ENCODE measurements at regions not wholly inside any gene's neighbourhood (a gene's known extent, or its start where the extent isn't known, plus 50 kb on each side); places are given as distances from the start of the nearest gene placed in this dataset.

- DNase-seq (ENCODE audit: low read depth), result no peak
Measured at GRCh38 chr6:43903739-43904290, 133.8 kb downstream of the VEGFA start.

GRCh38 chr6:43901733-43902230 lies 131.8 kb downstream of the VEGFA start:
- DNase-seq (ENCODE audit: low read depth), result no peak

- peak; percentile 21 for DNase-seq (ENCODE audit: low read depth)
Measured at GRCh38 chr6:43900916-43901732, 131.1 kb downstream of the VEGFA start.

GRCh38 chr6:43900560-43900915 lies 130.5 kb downstream of the VEGFA start:
- no peak for DNase-seq (ENCODE audit: low read depth)

GRCh38 chr6:43899830-43900229 lies 129.8 kb downstream of the VEGFA start:
- no peak for DNase-seq (ENCODE audit: low read depth)

- DNase-seq (ENCODE audit: low read depth), result no peak
Measured at GRCh38 chr6:43898358-43899131, 128.5 kb downstream of the VEGFA start.

- no peak for DNase-seq (ENCODE audit: low read depth)
Measured at GRCh38 chr6:43897571-43898302, 127.7 kb downstream of the VEGFA start.

GRCh38 chr6:43896329-43897255 lies 126.6 kb downstream of the VEGFA start:
- no peak for DNase-seq (ENCODE audit: low read depth)

- no peak for DNase-seq (ENCODE audit: low read depth)
Measured at GRCh38 chr6:43895656-43896328, 125.8 kb downstream of the VEGFA start.

- no peak for DNase-seq (ENCODE audit: low read depth)
Measured at GRCh38 chr6:43893073-43893472, 123.1 kb downstream of the VEGFA start.

- no peak for DNase-seq (ENCODE audit: low read depth)
Measured at GRCh38 chr6:43891072-43891870, 121.3 kb downstream of the VEGFA start.

GRCh38 chr6:43890197-43891062 lies 120.4 kb downstream of the VEGFA start:
- DNase-seq (ENCODE audit: low read depth), result no peak

GRCh38 chr6:43887906-43888683 lies 118.1 kb downstream of the VEGFA start:
- no peak for DNase-seq (ENCODE audit: low read depth)

GRCh38 chr6:43887340-43887858 lies 117.4 kb downstream of the VEGFA start:
- no peak for DNase-seq (ENCODE audit: low read depth)

GRCh38 chr6:43886717-43887339 lies 116.8 kb downstream of the VEGFA start:
- DNase-seq (ENCODE audit: low read depth), result no peak

GRCh38 chr6:43886067-43886461 lies 116.1 kb downstream of the VEGFA start:
- DNase-seq (ENCODE audit: low read depth), result no peak

- DNase-seq (ENCODE audit: low read depth), result no peak
Measured at GRCh38 chr6:43885399-43886066, 115.5 kb downstream of the VEGFA start.
